NCI-H526 (cell line): ENCODE measurements at regions not wholly inside any gene's neighbourhood (a gene's known extent, or its start where the extent isn't known, plus 50 kb on each side); places are given as distances from the start of the nearest gene placed in this dataset.

Experiments used
- DNase-seq, 2 experiments: peaks; one replicate each; lab custom pipeline; 2025; lab: John Stamatoyannopoulos, UW

DNA sequence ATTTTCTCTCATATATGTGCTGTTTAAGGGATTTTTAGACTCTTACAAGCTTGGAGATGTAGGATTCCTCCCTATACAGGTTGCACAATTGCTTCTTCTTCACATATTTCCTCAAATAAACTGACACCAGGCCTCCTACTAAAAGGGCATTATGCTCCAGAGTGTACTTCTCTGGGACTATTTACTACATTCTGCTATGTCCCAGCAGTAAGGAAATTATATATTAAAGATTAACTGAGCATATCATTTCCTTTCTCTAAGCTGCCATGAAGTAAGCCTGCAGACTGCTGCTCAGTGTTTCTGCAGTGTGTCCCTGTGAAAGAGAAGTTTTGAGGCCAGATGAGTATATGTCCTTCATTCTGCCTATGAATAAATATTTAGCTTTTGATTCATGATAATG is 356.9 kb upstream of the NUDT12 start:
- DNase-seq, result no peak

DNA sequence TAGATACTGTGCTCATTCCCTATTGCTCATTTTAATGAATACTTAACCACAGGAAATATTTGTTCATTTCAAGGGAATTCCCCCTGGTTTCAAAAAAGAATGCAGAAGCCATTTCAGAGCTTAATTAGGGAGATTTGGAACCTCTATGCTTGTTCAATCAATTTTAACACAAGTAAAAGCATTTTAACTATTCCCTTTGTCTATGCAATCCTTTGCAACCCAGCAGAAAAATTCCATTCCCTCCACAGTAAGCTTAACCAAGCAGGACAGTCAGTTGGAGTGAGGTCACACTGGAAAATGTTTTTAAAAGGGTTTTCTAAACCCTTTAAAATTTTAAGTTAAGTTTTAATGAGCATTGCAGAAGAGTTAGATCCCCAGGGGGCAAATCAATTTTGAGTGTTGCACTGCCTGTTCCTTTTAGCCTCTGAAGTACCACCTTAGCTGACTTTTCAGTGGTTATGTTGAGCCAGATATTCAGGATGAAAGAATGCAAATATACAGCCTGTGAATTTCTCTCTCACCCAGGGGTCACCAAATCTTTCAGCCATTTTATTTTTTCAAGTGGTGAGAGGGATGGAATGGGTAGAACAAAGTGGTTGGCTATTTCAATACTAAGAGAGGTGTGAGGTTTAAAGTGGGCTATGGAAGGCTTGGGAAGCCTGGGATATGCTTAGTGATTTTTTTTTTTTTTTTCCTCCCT is 356.2 kb upstream of the NUDT12 start:
- no peak for DNase-seq

DNA sequence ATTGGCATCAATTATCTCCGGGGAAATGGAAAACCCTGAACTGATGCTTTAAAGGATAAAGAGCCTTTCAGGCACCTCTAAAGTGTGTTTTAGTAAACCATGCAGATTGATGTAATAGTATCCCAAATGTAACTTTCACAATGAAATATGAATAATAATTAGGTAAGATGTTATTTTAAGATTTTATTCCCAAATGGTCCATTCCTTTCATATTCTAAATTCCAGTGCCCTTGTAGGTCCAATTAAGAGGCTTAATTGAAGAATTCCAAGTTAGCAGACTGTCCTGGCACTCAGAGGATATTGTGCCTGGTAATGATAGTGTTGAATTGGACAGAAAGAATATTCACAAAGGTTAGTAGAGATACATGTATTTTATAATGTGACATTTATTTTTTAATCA is 352.5 kb upstream of the NUDT12 start:
- no peak for DNase-seq

DNA sequence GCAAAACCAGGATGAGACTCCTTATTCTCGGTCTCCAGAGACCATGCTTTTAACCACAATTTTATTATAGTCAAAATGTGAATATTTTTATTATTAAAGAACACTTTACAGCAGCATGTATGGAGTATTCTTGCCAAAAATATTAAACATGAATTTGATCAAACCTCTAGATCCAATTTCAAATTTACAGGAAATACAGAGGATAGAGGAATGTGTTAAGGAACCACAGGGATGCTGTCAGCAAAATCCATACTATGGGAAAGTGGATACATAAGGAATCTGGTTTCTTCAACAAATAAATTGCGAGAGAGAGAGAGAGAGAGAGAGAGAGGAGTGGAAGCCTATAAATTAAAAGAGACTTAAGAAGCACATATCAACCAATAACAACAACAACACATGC is 348.2 kb upstream of the NUDT12 start:
- DNase-seq, result no peak

DNA sequence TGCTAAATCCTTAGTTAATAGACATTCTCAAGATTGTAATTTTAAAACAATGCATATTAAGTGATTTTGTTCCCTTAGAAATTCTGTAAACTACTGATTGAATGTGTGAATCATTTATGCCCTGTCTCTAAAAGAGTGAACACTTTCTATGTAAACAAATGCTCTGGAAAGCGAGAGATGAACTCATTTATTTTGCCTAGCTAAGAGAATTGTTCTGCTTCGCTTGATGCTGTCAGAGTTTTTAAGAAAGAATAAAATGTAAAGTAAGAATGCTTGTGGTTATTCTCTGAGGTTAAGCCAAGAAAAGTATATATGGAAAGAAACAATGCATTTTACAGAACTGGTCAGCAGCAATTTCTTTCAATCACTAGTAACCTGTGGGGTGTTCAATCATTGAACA is 347.4 kb upstream of the NUDT12 start:
- no peak for DNase-seq

DNA sequence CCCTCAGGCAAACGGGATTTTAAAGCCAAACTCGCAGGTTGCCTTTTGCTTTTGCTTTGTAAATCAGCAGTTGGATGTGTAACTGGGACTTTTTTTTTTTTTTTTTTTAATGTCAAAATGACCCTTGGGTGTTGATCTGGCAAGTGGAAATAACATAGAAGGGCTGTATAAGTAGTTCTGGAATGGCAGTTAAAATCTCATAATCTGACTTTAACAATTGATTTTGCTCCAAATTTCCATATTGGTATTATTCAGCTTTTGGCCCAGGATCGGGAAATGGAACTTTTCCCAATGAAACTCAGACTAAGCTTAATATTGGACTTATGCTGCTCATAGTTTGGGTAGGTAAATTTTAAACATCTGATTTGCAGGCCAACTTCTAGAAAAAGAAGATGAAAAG is 346.8 kb upstream of the NUDT12 start:
- DNase-seq, result no peak

DNA sequence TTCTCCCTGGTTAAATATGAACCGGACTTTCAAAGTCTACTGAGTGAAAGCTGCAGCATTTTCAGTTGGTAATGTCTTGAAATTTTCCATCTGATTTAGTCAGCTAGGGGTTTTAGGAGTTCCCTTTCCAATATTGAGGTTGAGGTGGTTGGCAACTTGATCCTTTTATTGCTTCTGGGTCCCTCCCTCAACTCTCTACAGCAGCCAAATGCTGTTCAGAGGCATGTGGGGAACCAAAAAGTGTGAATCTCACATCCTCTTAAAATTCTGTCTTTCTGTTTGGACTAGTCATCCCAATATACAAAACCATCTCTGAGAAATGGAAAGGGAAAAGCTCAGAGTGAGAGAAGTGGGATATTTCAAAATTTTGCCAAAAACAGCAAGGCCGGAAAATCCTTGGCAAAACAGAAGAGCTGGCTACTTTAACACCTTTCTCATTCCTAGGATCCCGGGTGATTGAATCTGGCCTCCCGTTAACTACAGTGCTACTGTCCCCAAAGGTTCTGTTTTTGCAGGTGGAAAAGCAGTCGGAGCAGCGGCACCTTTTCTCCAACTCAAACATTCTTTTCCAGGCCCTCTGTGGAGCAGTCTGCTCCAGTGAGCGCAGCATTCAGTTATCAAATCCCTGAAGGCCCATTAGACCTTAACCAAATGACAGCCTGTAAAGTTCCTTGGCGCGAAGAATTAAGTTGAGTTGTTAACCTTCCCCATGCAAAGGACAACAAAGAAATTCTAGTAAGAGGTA is 345.9 kb upstream of the NUDT12 start:
- peak in 1 of 2 experiments; percentile 5 for DNase-seq

DNA sequence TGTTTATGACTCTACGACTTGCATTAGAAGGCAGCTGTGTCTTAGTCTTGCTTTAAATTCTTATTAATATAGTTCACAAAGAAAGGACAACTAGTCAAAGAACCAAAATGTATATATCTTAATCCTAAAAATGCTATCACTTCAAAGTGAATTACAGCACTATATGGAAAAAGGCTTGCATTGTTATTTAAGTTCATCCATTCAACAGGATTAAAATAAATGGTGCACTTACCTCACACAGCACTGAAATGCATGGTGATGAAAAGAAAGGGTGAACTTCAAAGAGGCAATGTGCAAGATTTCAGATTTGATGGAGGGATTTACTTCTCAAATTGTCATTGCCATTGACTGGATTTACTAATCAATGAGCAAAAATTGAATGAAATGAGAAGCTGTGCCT is 344.4 kb upstream of the NUDT12 start:
- no peak for DNase-seq

DNA sequence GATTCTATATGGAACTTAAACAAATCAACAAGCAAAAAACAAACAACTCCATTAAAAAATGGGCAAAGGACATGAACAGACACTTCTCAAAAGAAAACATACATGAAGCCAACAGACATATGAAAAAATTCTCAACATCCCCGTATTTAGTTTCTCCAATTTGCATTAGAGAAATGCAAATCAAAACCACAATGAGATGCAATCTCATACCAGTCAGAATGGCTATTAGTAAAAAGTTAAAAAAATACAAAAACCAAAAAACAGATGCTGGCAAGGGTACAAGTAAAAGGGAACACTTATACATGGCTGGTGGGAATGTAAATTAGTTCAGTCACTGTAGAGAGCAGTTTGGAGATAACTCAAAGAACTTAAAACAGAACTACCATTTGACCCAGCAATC is 342.1 kb upstream of the NUDT12 start:
- DNase-seq, result peak in 1 of 2 experiments; percentile 0

DNA sequence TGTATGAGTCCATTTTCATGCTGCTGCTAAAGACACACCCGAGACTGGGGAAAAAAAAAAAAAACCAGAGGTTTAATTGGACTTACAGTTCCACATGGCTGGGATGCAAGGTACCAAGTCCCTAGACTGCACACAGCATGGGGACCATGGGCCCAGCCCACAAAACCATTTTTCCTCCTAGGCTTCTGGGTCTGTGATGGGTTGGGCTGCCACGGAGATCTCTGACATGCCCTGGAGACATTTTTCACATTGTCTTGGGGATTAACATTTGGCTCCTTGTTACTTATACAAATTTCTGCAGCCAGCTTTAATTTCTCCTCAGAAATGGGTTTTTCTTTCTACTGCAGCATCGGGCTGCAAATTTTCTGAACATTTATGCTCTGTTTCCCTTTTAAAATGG is 340.3 kb upstream of the NUDT12 start:
- no peak for DNase-seq

DNA sequence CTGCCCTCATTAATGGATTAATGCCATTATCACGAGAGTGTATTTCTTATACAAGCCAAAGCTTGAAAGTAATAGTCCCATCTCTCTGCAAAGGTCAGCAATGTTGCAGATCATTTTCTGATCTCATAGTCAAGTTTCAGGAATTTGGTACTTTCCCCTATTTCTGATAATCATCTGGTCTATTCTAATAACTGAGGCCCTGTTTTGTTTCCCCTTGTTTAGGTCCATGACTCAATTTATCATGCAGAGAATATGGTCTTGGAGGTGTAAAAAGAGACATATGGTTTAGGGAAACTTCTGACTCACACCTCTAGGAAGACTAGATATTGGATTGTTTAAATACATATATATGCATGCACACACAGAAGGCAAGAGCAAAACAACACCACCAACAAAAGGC is 339.3 kb upstream of the NUDT12 start:
- DNase-seq, result no peak

DNA sequence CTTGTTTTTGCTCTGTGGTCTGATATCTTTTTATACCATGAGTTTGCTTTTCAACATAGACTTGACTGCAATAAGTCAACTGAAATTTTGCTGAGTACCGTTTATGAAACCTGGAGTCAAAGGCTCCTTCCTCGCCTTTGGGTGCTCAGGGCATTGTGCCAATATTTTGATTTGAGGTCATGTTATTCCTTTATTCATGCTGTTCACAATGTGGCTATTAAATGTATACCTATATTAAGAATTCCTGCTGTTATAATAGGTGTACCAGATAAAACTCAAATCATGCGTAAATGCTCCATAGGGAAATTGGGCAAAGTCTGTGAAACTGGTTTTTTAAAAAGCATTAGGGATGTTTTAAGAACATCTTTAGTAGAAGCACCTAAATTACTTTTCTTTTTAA is 334.0 kb upstream of the NUDT12 start:
- DNase-seq, result no peak

DNA sequence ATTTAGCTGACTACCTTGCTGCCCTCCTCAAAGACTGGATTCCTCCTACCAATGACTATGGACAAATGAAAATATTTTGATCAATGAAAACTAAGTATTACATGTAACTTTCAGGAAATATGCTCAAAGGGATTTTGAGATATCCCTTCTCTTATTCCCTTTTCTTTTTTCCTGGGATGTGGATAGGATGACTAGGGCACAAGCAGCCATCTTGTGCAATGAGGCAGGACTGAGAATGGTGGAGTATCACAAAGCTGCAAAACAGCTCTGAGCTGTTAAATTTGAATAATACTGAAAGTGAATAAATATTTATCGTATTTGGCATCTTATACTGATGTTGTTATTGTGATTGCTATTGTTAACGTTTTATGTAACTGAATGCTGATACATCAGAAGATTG is 333.1 kb upstream of the NUDT12 start:
- no peak for DNase-seq

DNA sequence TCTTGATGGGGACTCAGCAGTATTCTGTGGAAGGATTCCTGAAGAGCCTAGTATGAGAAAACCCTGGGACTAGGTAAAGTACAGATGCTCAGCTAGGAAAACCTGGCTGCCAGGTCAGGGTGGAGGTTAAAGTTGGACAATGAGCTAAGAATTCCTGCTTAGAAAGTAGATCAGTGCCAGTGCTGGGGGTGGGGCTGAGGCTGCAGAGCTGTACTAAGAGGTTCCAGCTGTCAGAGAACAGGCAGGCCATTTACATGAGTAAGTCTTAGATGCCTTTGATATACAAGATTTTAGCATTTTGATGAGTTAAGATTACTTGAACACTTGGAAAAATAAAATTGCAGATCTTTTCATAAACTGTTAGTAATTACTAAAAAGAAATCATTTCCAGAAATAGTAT is 332.3 kb upstream of the NUDT12 start:
- DNase-seq, result no peak

DNA sequence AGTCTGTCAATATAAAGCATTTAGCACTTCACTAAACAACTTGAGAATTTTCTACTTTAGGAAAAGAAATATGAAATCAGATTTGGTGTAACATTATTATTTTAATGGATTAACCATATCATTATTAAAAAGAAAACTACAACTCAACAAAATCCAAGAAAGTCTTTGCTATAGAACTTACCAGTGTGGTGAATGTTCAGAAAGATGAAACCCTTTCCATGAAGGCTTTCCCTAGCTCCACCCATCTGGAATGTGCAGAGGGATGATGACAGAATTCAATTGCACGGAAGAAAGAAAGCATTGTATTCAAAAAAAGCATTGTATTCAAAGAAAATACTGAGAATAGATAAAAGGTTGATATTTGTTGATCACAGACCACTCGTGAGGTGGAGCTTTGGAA is 328.6 kb upstream of the NUDT12 start:
- no peak for DNase-seq

DNA sequence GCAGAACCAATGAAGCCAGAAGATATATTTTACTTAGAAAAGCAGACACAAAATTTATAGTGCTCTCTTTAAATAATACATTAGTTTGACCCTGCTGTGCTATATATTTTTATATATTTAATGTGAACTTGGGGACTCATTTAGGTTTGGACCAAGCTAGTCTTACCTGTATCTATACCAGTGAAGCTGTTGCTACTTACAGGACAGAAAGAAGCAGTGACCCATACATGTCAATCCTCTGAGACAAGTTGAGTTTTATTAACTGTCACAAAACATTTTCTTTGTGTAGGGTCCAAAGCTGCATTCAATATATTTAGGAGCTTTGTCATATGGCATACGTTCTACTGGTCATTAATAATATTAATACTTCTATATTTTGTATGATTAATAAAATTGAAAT is 327.7 kb upstream of the NUDT12 start:
- no peak for DNase-seq

DNA sequence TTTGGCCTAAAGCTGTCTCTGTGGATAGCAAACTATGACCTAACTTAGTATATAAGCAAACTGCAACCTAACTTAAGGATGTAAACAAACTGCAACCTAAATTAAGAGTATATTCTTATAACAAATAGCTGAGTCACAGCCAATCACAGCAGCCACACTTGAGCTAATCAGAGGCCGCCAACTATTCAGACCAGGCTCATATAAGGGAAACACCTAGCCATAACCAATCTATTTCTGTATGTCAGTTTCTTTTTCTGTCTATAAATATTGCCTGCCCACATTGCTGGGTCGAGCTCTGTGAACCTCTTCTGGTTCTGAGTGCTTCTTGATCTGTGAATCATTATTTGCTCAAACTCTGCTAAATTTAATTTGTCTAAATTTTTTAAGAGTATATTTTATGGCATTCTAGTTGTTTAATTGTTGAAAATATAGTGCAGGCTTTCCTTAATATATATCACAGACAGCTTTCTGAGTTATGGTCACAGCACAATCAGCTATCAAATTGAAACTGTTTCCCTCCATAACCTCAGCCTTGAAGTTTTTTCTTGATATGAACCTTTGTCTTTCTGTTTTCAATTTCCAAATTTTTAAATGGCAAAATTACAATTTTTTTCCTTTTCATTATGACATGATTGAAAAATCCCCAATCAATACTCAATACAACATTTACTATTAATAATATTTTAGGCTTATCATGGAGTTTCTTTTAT is 327.1 kb upstream of the NUDT12 start:
- DNase-seq, result no peak

DNA sequence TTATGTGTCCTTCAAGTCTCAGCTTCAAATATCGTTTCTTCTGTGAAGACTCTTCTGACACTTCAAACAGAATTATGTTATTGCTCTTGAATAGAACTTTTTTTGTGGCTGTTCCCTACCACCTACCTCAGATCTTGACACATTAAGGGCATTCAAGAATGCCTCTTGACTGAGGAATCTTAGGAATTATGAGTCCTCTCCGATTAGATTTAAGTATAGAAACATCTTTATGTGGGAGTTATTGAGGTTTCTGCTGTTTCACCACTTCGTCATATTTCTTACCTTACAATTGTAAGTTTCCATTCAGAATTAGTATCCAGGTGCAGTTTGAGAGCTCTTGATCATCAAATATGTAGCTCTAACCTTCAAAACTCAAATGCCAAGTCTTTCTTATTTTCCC is 324.2 kb upstream of the NUDT12 start:
- no peak for DNase-seq

DNA sequence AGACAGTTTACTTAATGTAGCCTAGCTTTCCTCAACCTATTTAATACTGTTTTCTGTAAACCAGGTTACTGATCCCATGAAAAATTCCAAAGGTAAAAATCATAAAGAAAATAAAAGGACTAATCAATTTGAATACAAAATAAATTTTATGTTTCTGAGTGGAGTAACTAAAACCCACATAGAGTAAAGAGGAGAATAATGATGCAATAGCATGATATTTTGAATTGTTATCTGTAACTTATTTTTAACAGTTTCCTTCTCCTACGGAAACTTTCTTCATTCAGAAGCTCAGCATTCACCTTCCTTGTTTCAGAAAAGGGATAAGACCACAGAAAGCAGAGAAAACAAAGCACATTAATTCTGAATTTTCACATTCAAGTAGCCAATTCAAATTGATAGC is 320.6 kb upstream of the NUDT12 start:
- DNase-seq, result no peak

DNA sequence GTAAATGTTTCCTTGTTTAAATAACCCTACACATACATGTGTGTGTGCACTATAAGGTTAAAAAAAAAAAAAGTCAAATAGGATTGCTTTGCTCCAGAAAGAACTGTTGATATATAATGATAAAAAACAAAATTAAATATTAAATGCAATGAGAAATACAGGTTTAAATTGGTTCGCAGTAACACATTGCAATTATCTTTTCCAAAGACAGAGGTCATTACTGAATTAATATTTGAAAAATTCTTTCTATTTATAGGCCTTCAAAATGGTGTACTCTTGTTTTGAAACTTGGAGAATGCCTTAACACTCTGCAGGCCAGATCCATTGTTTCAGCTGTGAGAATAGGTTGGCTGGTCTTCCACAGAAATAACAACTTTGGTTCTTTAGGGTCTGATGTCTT is 319.0 kb upstream of the NUDT12 start:
- DNase-seq, result no peak

DNA sequence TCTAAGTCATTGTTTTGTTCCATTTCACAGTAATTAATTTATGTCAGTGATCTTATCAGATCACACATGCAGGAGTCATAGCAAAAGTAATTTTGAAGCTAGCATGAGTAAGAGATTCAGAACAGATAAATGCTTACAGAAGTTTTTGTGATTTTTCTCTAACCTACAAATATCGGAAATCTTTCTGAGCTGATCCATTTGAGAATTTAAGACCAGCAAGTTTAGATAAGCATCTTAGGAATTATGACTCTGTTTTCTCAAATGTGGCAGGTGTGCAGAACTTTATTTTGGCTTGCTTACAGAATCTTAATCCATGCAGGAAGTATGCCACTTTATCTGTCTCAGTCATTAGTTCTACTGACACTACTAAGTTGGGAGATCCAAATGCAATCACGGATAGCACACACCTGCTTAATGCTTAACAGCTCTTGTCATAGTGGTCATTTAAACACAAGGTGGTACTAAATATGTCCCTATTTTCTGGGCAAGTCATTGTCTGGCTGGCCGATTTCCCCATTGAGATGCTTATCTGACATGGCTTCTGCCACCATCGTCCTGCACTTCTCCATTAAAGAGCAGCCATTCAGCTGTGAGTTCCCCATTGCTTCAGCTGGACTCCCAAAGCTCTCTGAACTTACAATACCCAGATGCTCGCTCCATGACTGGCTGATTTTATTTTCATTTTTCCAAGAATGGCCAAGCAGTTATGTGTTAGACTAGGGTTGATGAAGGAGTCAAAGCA is 305.4 kb upstream of the NUDT12 start:
- DNase-seq, result no peak

DNA sequence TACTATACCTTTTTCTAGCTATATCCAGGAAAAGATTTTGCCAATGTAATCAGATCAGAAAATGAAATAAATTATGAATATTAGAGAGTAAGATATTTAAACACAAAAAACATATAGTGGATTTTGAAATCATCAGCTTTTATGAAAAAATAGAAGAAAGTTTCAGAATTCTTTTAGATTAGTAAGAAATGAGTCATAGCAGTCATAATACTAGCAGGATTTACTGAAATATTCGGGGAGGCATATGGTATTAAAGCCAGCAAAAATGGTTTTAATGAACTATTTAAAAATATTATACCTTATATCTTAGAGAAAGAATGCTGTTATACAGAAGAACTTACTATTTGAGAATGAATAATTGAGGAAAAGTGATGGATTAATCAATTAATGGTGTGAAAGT is 303.6 kb upstream of the NUDT12 start:
- DNase-seq, result no peak

DNA sequence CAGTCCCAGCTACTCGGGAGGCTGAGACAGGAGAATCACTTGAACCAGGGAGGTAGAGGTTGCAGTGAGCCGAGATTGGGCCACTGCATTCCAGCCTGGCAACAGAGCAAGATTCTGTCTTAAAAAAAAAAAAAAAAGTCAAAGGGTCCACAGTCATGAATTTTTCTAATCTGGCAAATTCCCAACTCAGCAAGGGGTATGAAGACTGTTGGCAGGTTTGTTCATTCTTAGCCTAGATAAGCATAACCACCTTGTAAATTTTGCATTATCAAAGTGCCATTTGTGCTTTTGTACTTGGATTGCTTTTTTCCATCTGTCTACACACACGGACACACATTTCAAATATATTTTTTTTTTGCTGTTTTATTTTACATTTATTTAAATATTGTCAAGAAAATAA is 299.8 kb upstream of the NUDT12 start:
- no peak for DNase-seq
